ENCODE measurements at regions not wholly inside any gene's neighbourhood (a gene's known extent, or its start where the extent isn't known, plus 50 kb on each side); places are given as distances from the start of the nearest gene placed in this dataset.
"Not testable (repeated sequence)": the region's sequence is repeated elsewhere in the genome, so short reads cannot be mapped to it uniquely, and the experiment has no call there.

- Histone ChIP-seq H3K4me3 (ENCODE audit: low read length) (no peak overlapping the region), H3K79me2 (ENCODE audit: low read length) (no peaks in the 10 kb centered on the region), H3K36me3 (replicated peaks; ENCODE audit: insufficient read depth, low read length) (no peaks in the 10 kb centered on the region), H3K27me3 (replicated peaks; ENCODE audit: insufficient read depth, low read length) (no peaks in the 10 kb centered on the region), H3K27ac (ENCODE audit: low read length) (peak overlapping the region; percentile 73), H3K4me2 (ENCODE audit: low read depth, low read length) (peak overlapping the region; percentile 36; the same call in 1 of the 2 replicates), H3K4me1 (ENCODE audit: low read length) (peaks cover 29% of the 10 kb centered on the region), H2AFZ (ENCODE audit: low read length) (peak overlapping the region; percentile 17; the same call in 1 of the 2 replicates), H3K9ac (ENCODE audit: low read length) (peak overlapping the region; percentile 24; the same call in 1 of the 2 replicates), H3K9me2 (replicated peaks; ENCODE audit: insufficient read depth, low read length) (no peaks in the 10 kb centered on the region), H3K9me3 (replicated peaks; ENCODE audit: insufficient read depth, low read length) (no peaks in the 10 kb centered on the region), H4K20me1 (ENCODE audit: insufficient read depth, low read length) (no peaks in the 10 kb centered on the region), H3F3A (ENCODE audit: insufficient read depth, low read length) (peaks cover 13% of the 10 kb centered on the region)
- TF ChIP-seq EZH2 (optimal IDR thresholded peaks at IDR 0.05; ENCODE audit: low read depth, low read length) (no peak), EZH2phosphoT487 (IDR thresholded peaks at IDR 0.05; ENCODE audit: low read length) (no peak), CTCF (IDR thresholded peaks at IDR 0.05; ENCODE audit: low read length) (no peak)
- peak; percentile 28 for DNase-seq
Observed at GRCh38 chr5:91291628-91292569, 91.2 kb downstream of the ARRDC3 start.

- no peaks in the 10 kb centered on the region for H3K27me3 ChIP-seq (replicated peaks; ENCODE audit: insufficient read depth, low read length)
- H3F3A ChIP-seq (ENCODE audit: insufficient read depth, low read length): peaks cover 13% of the 10 kb centered on the region
- TF ChIP-seq EZH2 (optimal IDR thresholded peaks at IDR 0.05; ENCODE audit: low read depth, low read length) (no peak), EZH2phosphoT487 (IDR thresholded peaks at IDR 0.05; ENCODE audit: low read length) (no peak), CTCF (IDR thresholded peaks at IDR 0.05; ENCODE audit: low read length) (no peak)
- no peaks in the 10 kb centered on the region for H3K36me3 ChIP-seq (replicated peaks; ENCODE audit: insufficient read depth, low read length)
- no peaks in the 10 kb centered on the region for H3K9me2 ChIP-seq (replicated peaks; ENCODE audit: insufficient read depth, low read length)
- no peak overlapping the region for H3K4me3 ChIP-seq (ENCODE audit: low read length)
- DNase-seq: no peak
- H3K4me1 ChIP-seq (ENCODE audit: low read length): peaks cover 20% of the 10 kb centered on the region
- H2AFZ ChIP-seq (ENCODE audit: low read length): no peak overlapping the region
- no peak overlapping the region for H3K27ac ChIP-seq (ENCODE audit: low read length)
- no peaks in the 10 kb centered on the region for H4K20me1 ChIP-seq (ENCODE audit: insufficient read depth, low read length)
- H3K9me3 ChIP-seq (replicated peaks; ENCODE audit: insufficient read depth, low read length): no peaks in the 10 kb centered on the region
- no peak overlapping the region for H3K4me2 ChIP-seq (ENCODE audit: low read depth, low read length)
- H3K9ac ChIP-seq (ENCODE audit: low read length): no peak overlapping the region
- no peaks in the 10 kb centered on the region for H3K79me2 ChIP-seq (ENCODE audit: low read length)
Observed at GRCh38 chr5:91288118-91288916, 94.8 kb downstream of the ARRDC3 start.

- H3F3A ChIP-seq (ENCODE audit: insufficient read depth, low read length); H3K4me3 ChIP-seq (ENCODE audit: low read length); DNase-seq; H3K9me3 ChIP-seq (replicated peaks; ENCODE audit: insufficient read depth, low read length); H3K79me2 ChIP-seq (ENCODE audit: low read length); H3K27me3 ChIP-seq (replicated peaks; ENCODE audit: insufficient read depth, low read length); H3K9ac ChIP-seq (ENCODE audit: low read length); H3K36me3 ChIP-seq (replicated peaks; ENCODE audit: insufficient read depth, low read length); H2AFZ ChIP-seq (ENCODE audit: low read length); H3K27ac ChIP-seq (ENCODE audit: low read length); H3K9me2 ChIP-seq (replicated peaks; ENCODE audit: insufficient read depth, low read length); H3K4me1 ChIP-seq (ENCODE audit: low read length); H3K4me2 ChIP-seq (ENCODE audit: low read depth, low read length); H4K20me1 ChIP-seq (ENCODE audit: insufficient read depth, low read length): not testable (repeated sequence)
Observed at GRCh38 chr5:91285062-91285461, 98.1 kb downstream of the ARRDC3 start.
